ENCODE measurements at regions not wholly inside any gene's neighbourhood (a gene's known extent, or its start where the extent isn't known, plus 50 kb on each side); places are given as distances from the start of the nearest gene placed in this dataset.
A peak's percentile ranks its signal among the peaks of the same experiment; 100 is the strongest.

GRCh38 chr6:45801471-45802289, 214.0 kb downstream of the CLIC5 start:
- Histone ChIP-seq H3K36me3 (replicated peaks) (no peaks in the 10 kb centered on the region), H3K27ac (no peak overlapping the region), H3K4me3 (ENCODE audit: low read depth, low read length) (no peak overlapping the region), H3K27me3 (replicated peaks) (no peaks in the 10 kb centered on the region)
- no peak for TF ChIP-seq CTCF (IDR thresholded peaks at IDR 0.05; ENCODE audit: low read depth, low read length, missing control alignments)
- no peak for DNase-seq
- in situ Hi-C loops (cut with HindIII; ENCODE audit: low pct_ligation_motif_present, low sequenced_read_pairs) = no loop called here

- in situ Hi-C loops (cut with HindIII; ENCODE audit: low pct_ligation_motif_present, low sequenced_read_pairs) = no loop called here
- DNase-seq = no peak
- no peak overlapping the region for H3K27ac ChIP-seq
- no peaks in the 10 kb centered on the region for H3K27me3 ChIP-seq (replicated peaks)
- no peak overlapping the region for H3K4me3 ChIP-seq (ENCODE audit: low read depth, low read length)
- TF ChIP-seq CTCF (IDR thresholded peaks at IDR 0.05; ENCODE audit: low read depth, low read length, missing control alignments) = no peak
- no peaks in the 10 kb centered on the region for H3K36me3 ChIP-seq (replicated peaks)
Measured at GRCh38 chr6:45800911-45801310, 214.7 kb downstream of the CLIC5 start.

GRCh38 chr6:45795678-45796077, 220.0 kb downstream of the CLIC5 start:
- Histone ChIP-seq H3K27me3 (replicated peaks) (no peaks in the 10 kb centered on the region), H3K4me3 (ENCODE audit: low read depth, low read length) (no peak overlapping the region), H3K27ac (no peak overlapping the region), H3K36me3 (replicated peaks) (no peaks in the 10 kb centered on the region)
- in situ Hi-C loops (cut with HindIII; ENCODE audit: low pct_ligation_motif_present, low sequenced_read_pairs) = no loop called here
- no peak for DNase-seq
- TF ChIP-seq CTCF (IDR thresholded peaks at IDR 0.05; ENCODE audit: low read depth, low read length, missing control alignments) = no peak

- Histone ChIP-seq H3K27me3 (replicated peaks) (no peaks in the 10 kb centered on the region), H3K27ac (no peak overlapping the region), H3K4me3 (ENCODE audit: low read depth, low read length) (no peak overlapping the region), H3K36me3 (replicated peaks) (no peaks in the 10 kb centered on the region)
- TF ChIP-seq CTCF (IDR thresholded peaks at IDR 0.05; ENCODE audit: low read depth, low read length, missing control alignments) = no peak
- in situ Hi-C loops (cut with HindIII; ENCODE audit: low pct_ligation_motif_present, low sequenced_read_pairs) = no loop called here
- DNase-seq = no peak
Measured at GRCh38 chr6:45794465-45794864, 221.2 kb downstream of the CLIC5 start.

- H3K27ac ChIP-seq = peak overlapping the region; percentile 60
Measured at GRCh38 chr6:45791211-45792168, 224.2 kb downstream of the CLIC5 start.

More at GRCh38 chr6:45791211-45792168, 224.2 kb downstream of the CLIC5 start:
- in situ Hi-C loops (cut with HindIII; ENCODE audit: low pct_ligation_motif_present, low sequenced_read_pairs) = no loop called here
- H3K36me3 ChIP-seq (replicated peaks) = no peaks in the 10 kb centered on the region
- no peak for TF ChIP-seq CTCF (IDR thresholded peaks at IDR 0.05; ENCODE audit: low read depth, low read length, missing control alignments)
- peak; percentile 43 for DNase-seq
- H3K4me3 ChIP-seq (ENCODE audit: low read depth, low read length) = no peak overlapping the region
- no peaks in the 10 kb centered on the region for H3K27me3 ChIP-seq (replicated peaks)

Data from brain microvascular endothelial cell (primary cell).